B cell (primary cell): ENCODE measurements at regions not wholly inside any gene's neighbourhood (a gene's known extent, or its start where the extent isn't known, plus 50 kb on each side); places are given as distances from the start of the nearest gene placed in this dataset.

Experiments
- ATAC-seq: fragments of 200-7000 bp; cut with Tn5 transposase; one replicate; pipeline ENCODE4 v1.10.0; 2021; ENCODE audit warnings: low read depth, mild to moderate bottlenecking, moderate number of reproducible peaks, moderate library complexity
- CTCF ChIA-PET: fragments of 350-600 bp; sonication (Branson Sonifier 250); formaldehyde crosslinking; loops from one replicate; lab custom pipeline; 2021; ENCODE audit warnings: antibody characterized with exemption, inconsistent platforms; lab: Charles Lee
- POLR2A ChIA-PET: fragments of 350-600 bp; sonication (Branson Sonifier 250); formaldehyde crosslinking; loops from one replicate; lab custom pipeline; 2021; ENCODE audit warnings: antibody characterized with exemption; lab: Charles Lee
- DNase-seq: peaks from one replicate; pipeline ENCODE4 v3.0.0; 2013
- H2AFZ ChIP-seq: 2 replicates; pipeline ENCODE4 v1.6.1; 2012; ENCODE audit warnings: mild to moderate bottlenecking, low read depth, low read length; ENCODE audit not compliant: insufficient read depth, poor library complexity, severe bottlenecking
- H3K27ac ChIP-seq, 2 donors: 1 replicate in 1 of 2; 2 replicates in 1 of 2; pipeline ENCODE4 v1.5.1; 2012 to 2013; ENCODE audit warnings: low read length in 2 of 2, mild to moderate bottlenecking in 2 of 2, moderate library complexity in 1 of 2
- H3K27me3 ChIP-seq, 4 experiments: fragments of 200-600 bp in 1 of 4; sonication (generic) in 1 of 4; replicated peaks in 1 of 4; 1 replicate in 2 of 4; 2 replicates in 2 of 4; pipeline versions ENCODE4 v1.6.1 to v1.7.0; 2013 to 2016; ENCODE audit warnings: low read length in 3 of 4, mild to moderate bottlenecking in 2 of 4, mixed read lengths in 1 of 4, moderate library complexity in 1 of 4; ENCODE audit not compliant: insufficient read depth in 4 of 4, control insufficient read depth in 3 of 4; ENCODE audit errors: control extremely low read depth in 1 of 4
- H3K36me3 ChIP-seq, 2 experiments: replicated peaks in 1 of 2; 1 replicate in 1 of 2; 2 replicates in 1 of 2; pipeline versions ENCODE4 v1.6.1 to v1.7.1; 2013; ENCODE audit warnings: low read length in 1 of 2; ENCODE audit not compliant: insufficient read depth in 2 of 2, control insufficient read depth in 1 of 2; ENCODE audit errors: control extremely low read depth in 1 of 2, extremely low read depth in 1 of 2
- H3K4me1 ChIP-seq, 2 donors: fragments of 200-600 bp in 1 of 2; sonication (generic) in 1 of 2; 1 replicate in 1 of 2; 2 replicates in 1 of 2; pipeline versions ENCODE4 v1.5.1 to v1.6.1; 2013 to 2017; ENCODE audit warnings: low read length in 2 of 2; ENCODE audit not compliant: control insufficient read depth in 2 of 2, insufficient read depth in 2 of 2
- H3K4me2 ChIP-seq: replicated peaks from 2 replicates; pipeline ENCODE3; 2012; ENCODE audit warnings: mild to moderate bottlenecking, low read depth, low read length; ENCODE audit not compliant: poor library complexity, severe bottlenecking
- H3K4me3 ChIP-seq, 5 experiments: fragments of 200-600 bp in 1 of 5; sonication (generic) in 1 of 5; 1 replicate in 3 of 5; 2 replicates in 2 of 5; pipeline versions ENCODE4 v1.5.1 to v1.7.0; 2011 to 2016; ENCODE audit warnings: low read length in 4 of 5, mild to moderate bottlenecking in 4 of 5, low read depth in 2 of 5, control low read depth in 1 of 5, moderate library complexity in 1 of 5; ENCODE audit not compliant: insufficient read depth in 1 of 5; ENCODE audit errors: control extremely low read depth in 1 of 5, extremely low read depth in 1 of 5
- H3K79me2 ChIP-seq: fragments of 200-600 bp; sonication (generic); one replicate; pipeline ENCODE4 v1.6.0; 2016; ENCODE audit warnings: low read length; ENCODE audit not compliant: control insufficient read depth, insufficient read depth
- H3K9ac ChIP-seq: fragments of 200-600 bp; sonication (generic); 2 replicates; pipeline ENCODE4 v1.6.1; 2017; ENCODE audit warnings: mild to moderate bottlenecking, low read length, moderate library complexity
- H3K9me3 ChIP-seq, 3 donors: one replicate each; pipeline versions ENCODE4 v1.6.1 to v1.7.1; 2013; ENCODE audit warnings: low read length in 2 of 3; ENCODE audit not compliant: control insufficient read depth in 2 of 3, insufficient read depth in 1 of 3; ENCODE audit errors: control extremely low read depth in 1 of 3
- H4K20me1 ChIP-seq: 2 replicates; pipeline ENCODE4 v1.6.0; 2012; ENCODE audit warnings: mild to moderate bottlenecking, low read length; ENCODE audit not compliant: insufficient read depth, control insufficient read depth, poor library complexity, severe bottlenecking
- H3K27ac Mint-ChIP-seq: one replicate; pipeline ENCODE4 v1.8.0; 2021; ENCODE audit warnings: mixed read lengths
- H3K27me3 Mint-ChIP-seq: one replicate; pipeline ENCODE4 v1.8.0; 2021; ENCODE audit warnings: mixed read lengths
- H3K4me1 Mint-ChIP-seq: one replicate; pipeline ENCODE4 v1.8.0; 2021; ENCODE audit warnings: mixed read lengths
- H3K4me3 Mint-ChIP-seq: one replicate; pipeline ENCODE4 v1.8.0; 2021; ENCODE audit warnings: mixed read lengths
- H3K9me3 Mint-ChIP-seq: one replicate; pipeline ENCODE4 v1.8.0; 2022; ENCODE audit warnings: mixed read lengths; ENCODE audit not compliant: insufficient read depth
- EZH2 ChIP-seq: IDR thresholded peaks from 2 replicates; pipeline ENCODE4 v1.6.1; 2012; ENCODE audit warnings: borderline replicate concordance, low read depth, mild to moderate bottlenecking, moderate library complexity, low read length; ENCODE audit not compliant: insufficient read depth, poor library complexity, severe bottlenecking
- WGBS: methylation state at CpG from one replicate; pipeline ENCODE4 v1.1.5; 2013; ENCODE audit warnings: missing lambda C conversion rate; ENCODE audit not compliant: insufficient coverage; 5-methylcytosine and 5-hydroxymethylcytosine counted together
- intact Hi-C: fragments of 100-400 bp; cut with micrococcal nuclease; formaldehyde crosslinking; loops from one replicate; pipeline ENCODE4 v1.10.0; 2022
- TF ChIP-seq, protein P1 (sequence below): fragments of 200-600 bp; IDR thresholded peaks from one replicate; pipeline ENCODE4 v1.8.0; 2022; ENCODE audit warnings: antibody characterized with exemption, mild to moderate bottlenecking

DNA sequence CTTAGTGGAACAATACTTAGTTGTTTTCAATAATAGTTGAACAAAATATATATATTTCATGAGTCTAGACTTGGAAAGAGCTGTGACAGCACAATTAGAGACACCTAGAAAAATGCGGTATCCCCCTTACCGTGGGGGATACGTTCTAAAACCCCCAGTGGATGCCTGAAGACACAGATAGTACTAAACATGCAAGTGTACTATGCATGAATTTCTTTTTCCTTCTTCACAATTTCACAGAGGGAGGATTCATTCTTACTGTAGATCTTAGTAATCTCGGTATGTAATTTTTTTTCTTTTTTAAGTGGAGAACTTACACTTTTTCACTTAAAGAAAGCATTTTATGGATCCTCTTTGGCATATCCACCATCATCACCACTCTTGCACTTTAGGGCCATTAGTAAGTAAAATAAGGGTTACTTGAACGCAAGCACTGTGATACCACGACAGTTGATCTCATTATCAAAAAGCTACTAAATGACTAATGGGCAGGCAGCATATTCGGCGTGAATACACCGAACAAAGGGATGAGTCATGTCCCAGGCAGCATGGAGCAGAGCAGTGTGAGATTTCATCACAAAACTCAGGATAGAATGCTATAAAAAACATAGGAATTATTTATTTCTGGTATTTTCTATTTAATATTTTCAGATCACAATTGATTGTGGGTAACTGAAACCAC, 72.3 kb upstream of the ZNF280D start:
- Mint-ChIP-seq H3K4me1 (peaks cover 26% of the 10 kb centered on the region), H3K27me3 (no peaks in the 10 kb centered on the region), H3K27ac (peak overlapping the region; percentile 77), H3K9me3 (peaks cover 6% of the 10 kb centered on the region), H3K4me3 (peak overlapping the region; percentile 85)
- no peaks in the 10 kb centered on the region for H4K20me1 ChIP-seq
- peaks cover 23 to 25% of the 10 kb centered on the region in 2 donors for H3K4me1 ChIP-seq
- peaks cover 4 to 23% (median 11%) of the 10 kb centered on the region in 3 donors for H3K9me3 ChIP-seq
- WGBS = 80% methylated on average over 1 of the region's 9 CpGs
- H3K36me3 ChIP-seq = no peaks in the 10 kb centered on the region
- H3K27me3 ChIP-seq = no peaks in the 10 kb centered on the region
- peak overlapping the region; percentile 63 for H3K4me2 ChIP-seq
- ATAC-seq = peak; percentile 57
- H3K79me2 ChIP-seq = no peaks in the 10 kb centered on the region
- peak overlapping the region; percentile 58 for H2AFZ ChIP-seq
- H3K4me3 ChIP-seq = peak overlapping the region in 3 of 5 experiments; percentile 18 to 63 (median 43)
- intact Hi-C loops = no loop called here
- DNase-seq = no peak
- H3K27ac ChIP-seq = peak overlapping the region; percentile 25 to 49
- POLR2A ChIA-PET = no interaction called here
- H3K9ac ChIP-seq = peak overlapping the region; percentile 62
- TF ChIP-seq EZH2 = no peak
- TF ChIP-seq, protein P1, sequence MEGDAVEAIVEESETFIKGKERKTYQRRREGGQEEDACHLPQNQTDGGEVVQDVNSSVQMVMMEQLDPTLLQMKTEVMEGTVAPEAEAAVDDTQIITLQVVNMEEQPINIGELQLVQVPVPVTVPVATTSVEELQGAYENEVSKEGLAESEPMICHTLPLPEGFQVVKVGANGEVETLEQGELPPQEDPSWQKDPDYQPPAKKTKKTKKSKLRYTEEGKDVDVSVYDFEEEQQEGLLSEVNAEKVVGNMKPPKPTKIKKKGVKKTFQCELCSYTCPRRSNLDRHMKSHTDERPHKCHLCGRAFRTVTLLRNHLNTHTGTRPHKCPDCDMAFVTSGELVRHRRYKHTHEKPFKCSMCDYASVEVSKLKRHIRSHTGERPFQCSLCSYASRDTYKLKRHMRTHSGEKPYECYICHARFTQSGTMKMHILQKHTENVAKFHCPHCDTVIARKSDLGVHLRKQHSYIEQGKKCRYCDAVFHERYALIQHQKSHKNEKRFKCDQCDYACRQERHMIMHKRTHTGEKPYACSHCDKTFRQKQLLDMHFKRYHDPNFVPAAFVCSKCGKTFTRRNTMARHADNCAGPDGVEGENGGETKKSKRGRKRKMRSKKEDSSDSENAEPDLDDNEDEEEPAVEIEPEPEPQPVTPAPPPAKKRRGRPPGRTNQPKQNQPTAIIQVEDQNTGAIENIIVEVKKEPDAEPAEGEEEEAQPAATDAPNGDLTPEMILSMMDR = no peak
- CTCF ChIA-PET = interaction anchor here (0.8 kb wide), 1 partner anchor 29 kb away, joined by 3 read pairs; no protein-coding TSS in a partner anchor

DNA sequence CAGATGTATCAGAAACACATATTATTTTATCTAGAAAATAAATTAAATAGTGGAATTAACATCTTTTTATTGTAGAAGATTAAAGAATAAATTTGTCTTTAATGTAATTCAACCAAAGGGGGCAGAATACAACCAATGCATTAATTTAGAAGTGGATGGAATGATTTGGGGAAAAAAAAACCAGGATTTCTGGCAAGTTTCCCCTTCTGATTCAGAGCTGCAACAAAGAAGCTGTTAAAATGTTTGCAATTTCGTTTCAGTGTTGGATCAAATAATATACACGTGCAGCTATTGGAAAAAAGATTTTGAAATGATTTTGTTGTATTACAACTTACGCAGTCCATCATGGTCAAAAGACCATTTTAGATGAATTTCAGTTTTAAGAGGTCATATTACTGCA, 71.6 kb upstream of the ZNF280D start:
- H2AFZ ChIP-seq = no peak overlapping the region

More for the DNA sequence above, 71.6 kb upstream of the ZNF280D start:
- ChIA-PET CTCF (interaction anchor here (0.8 kb wide), 1 partner anchor 30 kb away, joined by 3 read pairs; no protein-coding TSS in a partner anchor), POLR2A (no interaction called here)
- no peaks in the 10 kb centered on the region for H3K36me3 ChIP-seq
- peaks cover 23 to 25% of the 10 kb centered on the region in 2 donors for H3K4me1 ChIP-seq
- H3K4me3 ChIP-seq = peak overlapping the region in 1 of 5 experiments; percentile 19
- H3K9me3 ChIP-seq = peaks cover 0 to 22% (median 9%) of the 10 kb centered on the region in 3 donors
- TF ChIP-seq, protein P1 = no peak
- TF ChIP-seq EZH2 = no peak
- ATAC-seq = no peak
- H3K79me2 ChIP-seq = no peaks in the 10 kb centered on the region
- Mint-ChIP-seq H3K27me3 (no peaks in the 10 kb centered on the region), H3K27ac (no peak overlapping the region), H3K9me3 (peaks cover 6% of the 10 kb centered on the region), H3K4me3 (no peak overlapping the region), H3K4me1 (peaks cover 26% of the 10 kb centered on the region)
- no CpG with 5 or more reads among the region's 3 CpGs for WGBS
- H3K27me3 ChIP-seq = no peaks in the 10 kb centered on the region
- H3K4me2 ChIP-seq = peak overlapping the region; percentile 63
- DNase-seq = no peak
- H4K20me1 ChIP-seq = no peaks in the 10 kb centered on the region
- intact Hi-C loops = loop anchor here (5.0 kb wide), 1 partner anchor 73 kb away; the partner anchor contains the start of gene ZNF280D
- no peak overlapping the region for H3K9ac ChIP-seq
- no peak overlapping the region for H3K27ac ChIP-seq
